Colonic mucosa (tissue), 4 donors: ENCODE measurements at regions not wholly inside any gene's neighbourhood (a gene's known extent, or its start where the extent isn't known, plus 50 kb on each side); places are given as distances from the start of the nearest gene placed in this dataset.

Source experiments
- DNase-seq: peaks from one replicate; pipeline ENCODE4 v3.0.0-alpha.2; 2020
- H3K27ac ChIP-seq: fragments of 200-600 bp; one replicate; pipeline ENCODE4 v1.8.0; 2021
- H3K27me3 ChIP-seq: fragments of 200-600 bp; one replicate; pipeline ENCODE4 v1.8.0; 2021
- H3K36me3 ChIP-seq: fragments of 200-600 bp; one replicate; pipeline ENCODE4 v1.8.0; 2021
- H3K4me1 ChIP-seq: fragments of 200-600 bp; one replicate; pipeline ENCODE4 v1.8.0; 2021; ENCODE audit warnings: mild to moderate bottlenecking
- H3K4me3 ChIP-seq: fragments of 200-600 bp; one replicate; pipeline ENCODE4 v1.8.0; 2021
- H3K9ac ChIP-seq, 2 donors: one replicate each; pipeline ENCODE4 v1.7.0; 2013; ENCODE audit warnings: control low read depth in 2 of 2, low read depth in 2 of 2, low read length in 2 of 2
- H3K9me3 ChIP-seq: fragments of 200-600 bp; one replicate; pipeline ENCODE4 v1.8.0; 2021
- intact Hi-C: fragments of 100-400 bp; cut with DNase I; formaldehyde crosslinking; loops from one replicate; pipeline ENCODE4 v1.14.1; 2022
- TF ChIP-seq, protein P1 (sequence below): fragments of 200-600 bp; IDR thresholded peaks from one replicate; pipeline ENCODE4 v1.8.0; 2022; ENCODE audit warnings: antibody characterized with exemption, mild to moderate bottlenecking
- donor health status: healthy.
- donor health status: DM: no; HTN: no; CAD: no.
- donor health status: DM: no; HTN: no; CAD: no.

DNA sequence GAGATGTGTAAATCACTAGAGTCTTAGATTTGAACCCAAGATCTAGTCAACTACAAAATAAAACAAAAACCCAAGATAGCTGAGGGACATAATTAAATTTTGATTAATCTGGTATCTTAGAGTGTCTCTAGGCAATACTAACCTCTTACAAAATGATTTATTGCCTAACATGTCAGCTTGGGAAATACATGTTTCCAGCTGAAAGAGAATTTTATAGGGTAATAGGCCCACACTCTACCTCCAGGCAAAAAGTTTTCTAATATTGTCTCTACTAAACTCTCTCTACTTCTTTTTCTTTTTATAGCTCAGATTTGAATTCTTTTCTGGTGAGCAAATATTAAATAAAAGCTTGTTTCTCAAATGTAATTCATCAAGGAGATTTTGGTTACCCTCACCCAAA lies 263.2 kb downstream of the IL15 start:
- H3K9me3 ChIP-seq = no peaks in the 10 kb centered on the region
- H3K27me3 ChIP-seq = no peaks in the 10 kb centered on the region
- no peaks in the 10 kb centered on the region for H3K4me1 ChIP-seq
- H3K36me3 ChIP-seq = no peaks in the 10 kb centered on the region
- TF ChIP-seq, protein P1, sequence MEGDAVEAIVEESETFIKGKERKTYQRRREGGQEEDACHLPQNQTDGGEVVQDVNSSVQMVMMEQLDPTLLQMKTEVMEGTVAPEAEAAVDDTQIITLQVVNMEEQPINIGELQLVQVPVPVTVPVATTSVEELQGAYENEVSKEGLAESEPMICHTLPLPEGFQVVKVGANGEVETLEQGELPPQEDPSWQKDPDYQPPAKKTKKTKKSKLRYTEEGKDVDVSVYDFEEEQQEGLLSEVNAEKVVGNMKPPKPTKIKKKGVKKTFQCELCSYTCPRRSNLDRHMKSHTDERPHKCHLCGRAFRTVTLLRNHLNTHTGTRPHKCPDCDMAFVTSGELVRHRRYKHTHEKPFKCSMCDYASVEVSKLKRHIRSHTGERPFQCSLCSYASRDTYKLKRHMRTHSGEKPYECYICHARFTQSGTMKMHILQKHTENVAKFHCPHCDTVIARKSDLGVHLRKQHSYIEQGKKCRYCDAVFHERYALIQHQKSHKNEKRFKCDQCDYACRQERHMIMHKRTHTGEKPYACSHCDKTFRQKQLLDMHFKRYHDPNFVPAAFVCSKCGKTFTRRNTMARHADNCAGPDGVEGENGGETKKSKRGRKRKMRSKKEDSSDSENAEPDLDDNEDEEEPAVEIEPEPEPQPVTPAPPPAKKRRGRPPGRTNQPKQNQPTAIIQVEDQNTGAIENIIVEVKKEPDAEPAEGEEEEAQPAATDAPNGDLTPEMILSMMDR = no peak
- no peak overlapping the region for H3K4me3 ChIP-seq
- no peak for DNase-seq
- H3K9ac ChIP-seq = no peak overlapping the region
- intact Hi-C loops = no loop called here
- no peak overlapping the region for H3K27ac ChIP-seq

GRCh38 chr4:141900856-141901255 lies 264.5 kb downstream of the IL15 start:
- Histone ChIP-seq H3K27ac (no peak overlapping the region), H3K4me3 (no peak overlapping the region), H3K9me3 (no peaks in the 10 kb centered on the region), H3K9ac (no peak overlapping the region), H3K27me3 (no peaks in the 10 kb centered on the region), H3K4me1 (no peaks in the 10 kb centered on the region), H3K36me3 (no peaks in the 10 kb centered on the region)
- no peak for DNase-seq
- intact Hi-C loops = no loop called here
- TF ChIP-seq, protein P1 = no peak

- DNase-seq = no peak
- no peak overlapping the region for H3K9ac ChIP-seq
- no peaks in the 10 kb centered on the region for H3K36me3 ChIP-seq
- H3K27me3 ChIP-seq = no peaks in the 10 kb centered on the region
- intact Hi-C loops = no loop called here
- H3K4me3 ChIP-seq = no peak overlapping the region
- TF ChIP-seq, protein P1 = no peak
- H3K4me1 ChIP-seq = no peaks in the 10 kb centered on the region
- no peak overlapping the region for H3K27ac ChIP-seq
- no peaks in the 10 kb centered on the region for H3K9me3 ChIP-seq
These were observed 269.4 kb downstream of the IL15 start for GRCh38 chr4:141905751-141906150.

GRCh38 chr4:141909541-141909940 lies 273.2 kb downstream of the IL15 start:
- intact Hi-C loops = no loop called here
- Histone ChIP-seq H3K36me3 (no peaks in the 10 kb centered on the region), H3K4me1 (no peaks in the 10 kb centered on the region), H3K9ac (no peak overlapping the region), H3K4me3 (no peak overlapping the region), H3K27me3 (no peaks in the 10 kb centered on the region), H3K27ac (no peak overlapping the region), H3K9me3 (no peaks in the 10 kb centered on the region)
- TF ChIP-seq, protein P1 = no peak
- DNase-seq = no peak

DNA sequence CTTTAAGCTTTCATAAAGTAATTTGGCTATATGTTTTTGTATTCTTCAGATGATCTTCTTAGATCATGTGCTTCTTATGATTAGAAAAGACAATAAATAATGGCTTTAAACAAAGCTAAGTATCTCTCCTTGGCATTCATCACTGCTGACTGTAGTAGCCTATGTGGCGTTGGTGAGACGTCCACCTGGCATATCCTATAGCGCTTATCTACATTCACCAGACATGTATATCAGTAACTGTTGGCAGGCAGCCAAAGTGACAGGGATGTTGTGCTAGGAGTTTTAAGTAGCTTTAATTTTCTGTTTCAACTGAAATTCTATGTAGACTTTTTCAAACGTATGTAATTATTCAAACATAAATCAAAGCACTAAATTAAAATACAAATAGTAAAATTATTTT lies 276.4 kb downstream of the IL15 start:
- peak; percentile 36 for DNase-seq
- Histone ChIP-seq H3K9me3 (no peaks in the 10 kb centered on the region), H3K36me3 (no peaks in the 10 kb centered on the region), H3K9ac (no peak overlapping the region), H3K27me3 (no peaks in the 10 kb centered on the region), H3K4me3 (no peak overlapping the region), H3K27ac (no peak overlapping the region), H3K4me1 (no peaks in the 10 kb centered on the region)
- intact Hi-C loops = no loop called here
- TF ChIP-seq, protein P1 = no peak

DNA sequence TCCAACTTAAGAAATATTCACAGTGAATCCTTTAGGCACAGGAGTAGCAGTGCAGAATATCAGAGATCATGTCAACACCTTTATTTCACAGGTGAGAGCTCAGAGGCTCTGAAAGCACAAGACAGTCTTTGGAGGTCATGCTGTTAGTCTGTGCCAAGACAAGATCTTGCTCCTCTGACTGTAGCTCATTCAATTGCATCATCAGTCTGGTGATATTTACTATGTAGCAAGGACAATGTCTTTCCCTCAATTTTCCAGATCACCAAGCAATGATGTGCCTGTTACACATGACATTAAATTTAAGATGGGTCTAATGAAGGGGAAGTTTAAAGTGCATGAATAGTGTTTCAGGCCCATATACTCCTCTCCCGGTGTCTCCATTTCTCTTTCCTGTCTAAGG lies 277.5 kb downstream of the IL15 start:
- no peaks in the 10 kb centered on the region for H3K27me3 ChIP-seq
- intact Hi-C loops = no loop called here
- no peak overlapping the region for H3K9ac ChIP-seq
- no peaks in the 10 kb centered on the region for H3K9me3 ChIP-seq
- H3K4me1 ChIP-seq = no peaks in the 10 kb centered on the region
- H3K36me3 ChIP-seq = no peaks in the 10 kb centered on the region
- H3K27ac ChIP-seq = no peak overlapping the region
- no peak for DNase-seq
- TF ChIP-seq, protein P1 = no peak
- H3K4me3 ChIP-seq = no peak overlapping the region
